ENCODE measurements at regions not wholly inside any gene's neighbourhood (a gene's known extent, or its start where the extent isn't known, plus 50 kb on each side); places are given as distances from the start of the nearest gene placed in this dataset.
A peak's percentile ranks its signal among the peaks of the same experiment; 100 is the strongest.

DNA sequence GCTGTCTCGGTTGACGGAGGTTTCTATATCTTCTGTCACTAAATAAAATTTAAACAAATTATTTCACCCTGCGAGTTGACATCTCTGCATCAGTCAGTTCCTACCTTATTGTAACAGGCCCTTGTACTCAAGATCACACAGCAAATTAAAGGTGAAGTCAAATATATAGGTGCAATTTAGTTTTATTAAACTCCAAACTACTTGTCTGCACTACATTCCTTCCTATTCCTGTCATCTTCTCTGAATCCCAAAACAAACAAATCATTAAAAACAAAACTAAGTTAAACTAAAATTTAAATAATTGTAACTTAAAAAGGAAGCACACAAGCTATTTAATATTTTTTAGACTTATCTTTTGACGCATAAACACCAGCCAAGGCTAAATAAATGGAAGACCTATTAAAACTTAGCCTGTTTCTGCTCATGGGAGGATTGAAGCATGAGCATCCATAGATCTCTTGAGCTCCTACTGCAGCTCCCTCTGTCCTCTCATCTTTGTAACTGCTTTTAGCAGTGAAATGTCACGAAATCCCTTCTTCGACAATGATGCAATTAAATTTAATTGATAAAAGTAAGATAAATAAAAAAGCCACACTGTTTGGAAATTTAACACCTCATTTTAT is 1152.3 kb upstream of the GJE1 start:
- no peak overlapping the region for H3K4me3 ChIP-seq (ENCODE audit: low read length)

DNA sequence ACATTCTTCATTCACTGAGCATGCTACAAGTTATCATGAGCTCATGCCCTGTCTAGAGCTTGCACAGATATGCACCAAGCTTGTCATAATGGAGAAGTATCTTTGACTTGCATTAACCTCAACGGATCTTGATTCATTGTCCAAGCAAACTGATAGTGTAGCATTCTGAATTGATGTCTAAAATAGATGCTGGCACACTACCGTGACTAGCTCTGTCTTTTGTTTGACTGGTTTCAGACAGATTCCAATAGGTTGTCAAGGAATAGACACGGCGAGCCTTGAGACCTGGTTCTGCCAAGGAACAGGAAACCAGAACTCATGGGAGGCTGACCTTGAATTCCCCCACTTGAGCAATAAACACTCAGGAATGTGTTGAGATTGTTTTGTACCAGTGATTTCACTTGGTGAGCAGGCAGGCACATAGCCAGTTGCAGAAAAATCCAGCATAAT is 1153.1 kb upstream of the GJE1 start:
- H3K4me3 ChIP-seq (ENCODE audit: low read length): no peak overlapping the region
- peak; percentile 66 for DNase-seq (ENCODE audit: low read depth)
- TF ChIP-seq, protein P1, sequence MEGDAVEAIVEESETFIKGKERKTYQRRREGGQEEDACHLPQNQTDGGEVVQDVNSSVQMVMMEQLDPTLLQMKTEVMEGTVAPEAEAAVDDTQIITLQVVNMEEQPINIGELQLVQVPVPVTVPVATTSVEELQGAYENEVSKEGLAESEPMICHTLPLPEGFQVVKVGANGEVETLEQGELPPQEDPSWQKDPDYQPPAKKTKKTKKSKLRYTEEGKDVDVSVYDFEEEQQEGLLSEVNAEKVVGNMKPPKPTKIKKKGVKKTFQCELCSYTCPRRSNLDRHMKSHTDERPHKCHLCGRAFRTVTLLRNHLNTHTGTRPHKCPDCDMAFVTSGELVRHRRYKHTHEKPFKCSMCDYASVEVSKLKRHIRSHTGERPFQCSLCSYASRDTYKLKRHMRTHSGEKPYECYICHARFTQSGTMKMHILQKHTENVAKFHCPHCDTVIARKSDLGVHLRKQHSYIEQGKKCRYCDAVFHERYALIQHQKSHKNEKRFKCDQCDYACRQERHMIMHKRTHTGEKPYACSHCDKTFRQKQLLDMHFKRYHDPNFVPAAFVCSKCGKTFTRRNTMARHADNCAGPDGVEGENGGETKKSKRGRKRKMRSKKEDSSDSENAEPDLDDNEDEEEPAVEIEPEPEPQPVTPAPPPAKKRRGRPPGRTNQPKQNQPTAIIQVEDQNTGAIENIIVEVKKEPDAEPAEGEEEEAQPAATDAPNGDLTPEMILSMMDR (conservative IDR thresholded peaks at IDR 0.05; ENCODE audit: low read depth, low read length): no peak

More for the DNA sequence above, 1152.3 kb upstream of the GJE1 start:
- TF ChIP-seq, protein P1 (conservative IDR thresholded peaks at IDR 0.05; ENCODE audit: low read depth, low read length): no peak
- DNase-seq (ENCODE audit: low read depth): no peak

DNA sequence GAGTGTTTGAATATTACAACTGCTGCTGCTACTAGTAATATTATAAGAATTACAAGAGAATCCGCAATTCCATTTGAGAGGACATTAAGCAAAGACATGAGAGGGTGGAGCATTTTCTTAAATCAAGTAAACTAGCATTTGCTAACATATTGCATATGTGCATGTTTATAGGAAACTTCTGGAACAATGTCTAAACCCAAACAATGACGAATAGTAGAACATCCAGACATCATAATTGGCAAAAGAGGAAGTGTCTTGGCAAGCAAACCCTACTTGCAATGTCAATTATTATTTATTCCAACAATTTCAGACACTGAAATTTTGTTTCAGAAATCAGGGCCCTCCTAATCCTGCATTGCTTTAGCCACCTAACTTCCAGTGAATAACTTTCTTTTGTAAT is 1155.3 kb upstream of the GJE1 start:
- TF ChIP-seq, protein P1 (conservative IDR thresholded peaks at IDR 0.05; ENCODE audit: low read depth, low read length): no peak
- no peak overlapping the region for H3K4me3 ChIP-seq (ENCODE audit: low read length)
- no peak for DNase-seq (ENCODE audit: low read depth)

DNA sequence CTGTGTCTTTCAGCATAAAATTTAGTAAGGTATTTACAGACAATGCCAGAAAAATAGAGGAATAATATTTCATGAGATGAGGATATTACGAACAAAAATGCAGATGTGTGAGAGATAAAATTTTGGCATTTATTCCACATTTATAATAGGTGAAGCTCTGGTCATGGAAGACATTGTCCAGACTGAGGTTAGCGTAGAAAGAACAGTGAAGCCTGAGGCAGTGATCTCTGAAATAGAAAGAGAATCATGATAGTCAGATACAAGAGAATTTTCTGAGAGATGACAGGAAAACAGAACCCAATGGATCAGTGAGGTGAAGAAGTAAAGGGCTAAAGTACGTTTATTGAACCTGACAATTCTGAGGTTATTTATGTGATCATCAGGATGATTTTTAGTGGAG is 1155.9 kb upstream of the GJE1 start:
- DNase-seq (ENCODE audit: low read depth): no peak
- H3K4me3 ChIP-seq (ENCODE audit: low read length): no peak overlapping the region
- TF ChIP-seq, protein P1 (conservative IDR thresholded peaks at IDR 0.05; ENCODE audit: low read depth, low read length): no peak

DNA sequence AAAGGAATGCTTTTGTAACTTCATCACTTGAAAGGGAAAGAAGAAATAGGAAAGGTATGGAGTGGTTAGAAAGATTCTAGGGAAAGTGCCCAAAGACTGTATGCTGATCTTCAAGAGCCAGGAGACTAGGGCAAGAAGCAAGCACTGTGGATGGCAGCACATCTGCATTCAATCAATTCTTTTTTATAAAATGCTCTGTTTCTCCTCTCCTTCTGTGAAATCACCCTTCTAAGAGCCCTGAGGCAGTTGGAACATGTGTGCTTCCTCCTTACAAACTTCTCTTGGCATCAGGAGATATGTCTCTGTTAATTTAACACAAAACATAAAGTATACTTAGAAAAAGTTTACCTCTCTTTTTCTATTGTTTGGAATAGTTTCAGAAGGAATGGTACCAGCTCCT is 1162.2 kb upstream of the GJE1 start:
- TF ChIP-seq, protein P1 (conservative IDR thresholded peaks at IDR 0.05; ENCODE audit: low read depth, low read length): no peak
- DNase-seq (ENCODE audit: low read depth): no peak
- H3K4me3 ChIP-seq (ENCODE audit: low read length): no peak overlapping the region

DNA sequence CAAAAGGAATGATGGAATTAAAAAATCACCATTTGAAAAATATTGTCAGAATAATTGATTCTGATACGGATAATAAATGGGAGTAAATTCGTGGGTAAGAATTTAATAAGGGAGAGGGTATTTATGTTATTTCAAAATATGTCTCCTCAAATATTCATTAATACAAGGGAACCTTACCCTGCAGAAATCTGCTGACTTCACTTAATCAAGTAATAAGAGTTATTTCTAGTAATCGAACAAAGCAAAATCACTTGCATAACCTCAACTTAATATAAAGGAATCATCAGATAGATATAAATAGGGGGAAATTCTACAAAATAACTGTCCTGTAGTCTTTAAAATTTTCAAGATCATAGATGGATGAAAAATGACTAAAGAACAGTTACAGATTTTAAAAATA is 1164.7 kb upstream of the GJE1 start:
- no peak for DNase-seq (ENCODE audit: low read depth)
- H3K4me3 ChIP-seq (ENCODE audit: low read length): no peak overlapping the region
- TF ChIP-seq, protein P1 (conservative IDR thresholded peaks at IDR 0.05; ENCODE audit: low read depth, low read length): no peak

DNA sequence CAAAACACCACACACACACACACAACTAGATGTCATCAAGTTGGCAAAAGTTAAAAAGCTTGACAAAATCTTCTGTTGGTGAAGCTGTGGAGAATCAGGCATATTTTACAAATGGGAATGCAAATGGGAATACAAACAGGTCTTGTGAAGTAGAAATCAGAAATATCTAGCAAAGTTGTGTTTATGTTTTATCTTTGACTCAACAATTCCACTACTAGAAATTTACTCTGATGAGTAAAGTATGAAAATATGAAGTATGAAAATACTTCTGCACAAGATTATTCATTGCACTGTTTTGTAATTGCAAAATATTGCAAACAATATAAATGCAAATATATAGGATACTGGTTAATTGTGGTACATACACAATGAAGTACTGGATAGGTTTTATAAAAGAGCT is 1166.0 kb upstream of the GJE1 start:
- TF ChIP-seq, protein P1 (conservative IDR thresholded peaks at IDR 0.05; ENCODE audit: low read depth, low read length): no peak
- DNase-seq (ENCODE audit: low read depth): no peak
- H3K4me3 ChIP-seq (ENCODE audit: low read length): no peak overlapping the region
